Choroid plexus epithelial cell (primary cell): ENCODE measurements at regions not wholly inside any gene's neighbourhood (a gene's known extent, or its start where the extent isn't known, plus 50 kb on each side); places are given as distances from the start of the nearest gene placed in this dataset.

Experiments
- DNase-seq: peaks from one replicate; pipeline ENCODE4 v3.0.0-alpha.2; 2010; ENCODE audit warnings: low read depth
- H3K4me3 ChIP-seq: 2 replicates; pipeline ENCODE4 v1.5.1; 2011; ENCODE audit warnings: low read depth, mild to moderate bottlenecking, control low read depth, low read length, moderate library complexity
- CTCF ChIP-seq: conservative IDR thresholded peaks from 2 replicates; pipeline ENCODE4 v1.5.1; 2011; ENCODE audit warnings: low read depth, mild to moderate bottlenecking, control low read depth, inconsistent platforms, low read length, moderate library complexity

DNA sequence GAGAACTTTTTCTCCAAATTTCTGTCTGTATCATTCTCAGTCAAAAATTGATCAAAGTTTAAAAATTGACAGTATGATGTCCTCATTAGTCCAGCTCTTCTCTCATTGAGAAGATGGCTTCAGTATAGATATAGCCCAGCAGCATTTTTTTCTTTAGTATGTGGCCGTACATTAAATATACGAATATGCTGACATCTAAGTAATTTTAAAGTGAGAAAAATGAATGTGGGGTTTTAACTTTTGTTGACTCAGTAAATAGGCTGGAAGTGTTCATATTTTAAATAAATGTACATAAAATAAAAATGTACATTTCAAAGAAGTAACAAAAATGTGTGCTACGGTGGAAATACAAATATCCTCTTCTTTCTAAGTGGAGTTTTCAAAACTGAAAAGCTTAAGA, 123.5 kb upstream of the PKN2 start:
- TF ChIP-seq CTCF: no peak
- no peak for DNase-seq
- no peak overlapping the region for H3K4me3 ChIP-seq

- H3K4me3 ChIP-seq: no peak overlapping the region
- no peak for DNase-seq
- no peak for TF ChIP-seq CTCF
Observed at GRCh38 chr1:88562991-88563390, 121.1 kb upstream of the PKN2 start.

DNA sequence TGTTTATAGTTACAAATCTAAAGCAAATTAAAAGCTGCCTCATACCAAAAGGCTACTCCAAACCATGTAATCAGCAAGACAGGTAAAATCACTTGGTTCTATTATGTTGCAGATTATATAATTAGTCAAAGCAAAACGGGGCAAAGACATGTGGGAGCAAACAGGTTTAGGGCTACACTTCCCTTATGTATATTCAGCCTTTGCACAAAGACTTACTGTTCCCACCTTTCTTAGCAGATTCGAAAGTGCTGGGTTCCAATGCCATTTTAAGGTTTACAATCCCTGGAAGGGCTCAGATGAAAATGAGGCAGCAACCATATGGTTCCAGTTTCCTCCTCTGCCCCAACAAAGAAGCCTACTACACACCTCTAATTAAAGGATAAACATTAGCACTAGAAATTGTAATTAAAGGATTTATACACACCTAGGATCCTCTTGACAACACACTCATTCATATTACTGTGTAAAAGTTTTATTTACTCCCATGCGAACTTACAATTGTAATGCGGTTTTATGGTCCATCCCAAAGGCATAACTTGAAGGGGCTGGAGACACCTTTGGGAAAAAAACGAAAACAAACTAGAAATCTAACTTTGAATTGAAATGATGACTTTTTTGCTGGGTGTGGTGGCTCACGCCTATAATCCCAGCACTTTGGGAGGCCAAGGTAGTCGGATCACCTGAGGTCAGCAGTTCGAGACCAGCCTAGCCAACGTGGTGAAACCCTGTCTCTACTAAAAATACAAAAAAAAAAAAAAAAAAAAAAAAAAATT, 117.3 kb upstream of the PKN2 start:
- DNase-seq: no peak
- no peak overlapping the region for H3K4me3 ChIP-seq
- no peak for TF ChIP-seq CTCF

- TF ChIP-seq CTCF: no peak
- no peak for DNase-seq
- H3K4me3 ChIP-seq: no peak overlapping the region
Observed at GRCh38 chr1:88571506-88571905, 112.6 kb upstream of the PKN2 start.

- no peak overlapping the region for H3K4me3 ChIP-seq
- TF ChIP-seq CTCF: no peak
- DNase-seq: no peak
Observed at GRCh38 chr1:88579598-88579997, 104.5 kb upstream of the PKN2 start.

GRCh38 chr1:88581703-88582102, 102.4 kb upstream of the PKN2 start:
- TF ChIP-seq CTCF: no peak
- no peak for DNase-seq
- no peak overlapping the region for H3K4me3 ChIP-seq

GRCh38 chr1:88593358-88593757, 90.7 kb upstream of the PKN2 start:
- TF ChIP-seq CTCF: no peak
- no peak for DNase-seq
- H3K4me3 ChIP-seq: no peak overlapping the region
